Mesendoderm (in vitro differentiated cells): ENCODE measurements at regions not wholly inside any gene's neighbourhood (a gene's known extent, or its start where the extent isn't known, plus 50 kb on each side); places are given as distances from the start of the nearest gene placed in this dataset.

Experiments
- DNase-seq: peaks from one replicate; pipeline ENCODE4 v3.0.0; 2013
- H2AK5ac ChIP-seq: 2 replicates; pipeline ENCODE4 v1.6.1; 2013; ENCODE audit warnings: low read length, inconsistent platforms
- H2BK120ac ChIP-seq: 2 replicates; pipeline ENCODE4 v1.6.1; 2013; ENCODE audit warnings: low read depth, mild to moderate bottlenecking, low read length, moderate library complexity, mixed read lengths
- H2BK15ac ChIP-seq: replicated peaks from 2 replicates; pipeline ENCODE4 v1.6.1; 2013; ENCODE audit warnings: low read depth, mild to moderate bottlenecking, moderate library complexity
- H2BK5ac ChIP-seq: 2 replicates; pipeline ENCODE4 v1.6.1; 2013; ENCODE audit warnings: low read length, inconsistent platforms
- H3K18ac ChIP-seq: 2 replicates; pipeline ENCODE4 v1.6.1; 2013; ENCODE audit warnings: mild to moderate bottlenecking, low read length, mixed read lengths
- H3K23ac ChIP-seq: one replicate; pipeline ENCODE4 v1.6.1; 2013; ENCODE audit warnings: low read length
- H3K27ac ChIP-seq: 2 replicates; pipeline ENCODE4 v1.5.1; 2013; ENCODE audit warnings: low read depth, mild to moderate bottlenecking, inconsistent platforms, low read length, moderate library complexity
- H3K27me3 ChIP-seq: 2 replicates; pipeline ENCODE4 v1.6.1; 2013; ENCODE audit warnings: low read length, control low read depth, mild to moderate bottlenecking, inconsistent platforms; ENCODE audit not compliant: insufficient read depth, poor library complexity
- H3K36me3 ChIP-seq: 2 replicates; pipeline ENCODE4 v1.6.1; 2013; ENCODE audit warnings: low read length, inconsistent platforms; ENCODE audit not compliant: control insufficient read depth, insufficient read depth
- H3K4ac ChIP-seq: one replicate; pipeline ENCODE4 v1.6.1; 2013; ENCODE audit warnings: low read depth, mild to moderate bottlenecking, low read length, moderate library complexity
- H3K4me1 ChIP-seq: 2 replicates; pipeline ENCODE4 v1.6.1; 2013; ENCODE audit warnings: low read depth, low read length, inconsistent platforms; ENCODE audit not compliant: control insufficient read depth
- H3K4me2 ChIP-seq: 2 replicates; pipeline ENCODE4 v1.6.1; 2013; ENCODE audit warnings: low read length
- H3K4me3 ChIP-seq: 2 replicates; pipeline ENCODE4 v1.5.1; 2013; ENCODE audit warnings: mild to moderate bottlenecking, low read length
- H3K56ac ChIP-seq: one replicate; pipeline ENCODE4 v1.6.1; 2013; ENCODE audit warnings: low read length
- H3K79me1 ChIP-seq: 2 replicates; pipeline ENCODE4 v1.6.1; 2013; ENCODE audit warnings: low read length, inconsistent platforms
- H3K79me2 ChIP-seq: 2 replicates; pipeline ENCODE4 v1.6.1; 2013; ENCODE audit warnings: mild to moderate bottlenecking, low read length; ENCODE audit not compliant: control insufficient read depth, insufficient read depth
- H3K9ac ChIP-seq: 2 replicates; pipeline ENCODE4 v1.6.1; 2013; ENCODE audit warnings: low read length, inconsistent platforms
- H4K5ac ChIP-seq: one replicate; pipeline ENCODE4 v1.6.1; 2013; ENCODE audit warnings: low read length
- H4K8ac ChIP-seq: one replicate; pipeline ENCODE4 v1.6.1; 2013; ENCODE audit warnings: low read depth, mild to moderate bottlenecking, control low read depth, low read length, moderate library complexity
- WGBS: extraction: QIAGEN DNeasy Blood & Tissue Kit; methylation state at CpG from one replicate; pipeline ENCODE4 v1.1.7; 2013; ENCODE audit warnings: low lambda C conversion rate, missing lambda C conversion rate; ENCODE audit not compliant: insufficient coverage; ENCODE audit errors: extremely low coverage; 5-methylcytosine and 5-hydroxymethylcytosine counted together

- Histone ChIP-seq H3K27ac (no peak overlapping the region), H3K27me3 (no peaks in the 10 kb centered on the region), H2BK5ac (no peak overlapping the region), H3K36me3 (no peaks in the 10 kb centered on the region), H4K8ac (no peak overlapping the region), H2BK120ac (no peak overlapping the region), H3K56ac (no peak overlapping the region), H3K23ac (no peak overlapping the region), H3K4me2 (no peak overlapping the region), H2BK15ac (no peak overlapping the region), H3K9ac (no peak overlapping the region), H2AK5ac (no peak overlapping the region), H3K79me1 (no peaks in the 10 kb centered on the region), H4K5ac (no peak overlapping the region), H3K4me3 (no peak overlapping the region), H3K4me1 (no peaks in the 10 kb centered on the region), H3K4ac (no peak overlapping the region), H3K79me2 (no peaks in the 10 kb centered on the region), H3K18ac (no peak overlapping the region)
- DNase-seq, result no peak
- no CpG with 5 or more reads among the region's 16 CpGs for WGBS
Observed at GRCh38 chr2:15782009-15782751, 158.2 kb upstream of the MYCN start.

GRCh38 chr2:15782769-15783294, 157.5 kb upstream of the MYCN start:
- H3K4me1 ChIP-seq, result no peaks in the 10 kb centered on the region
- H3K4ac ChIP-seq, result no peak overlapping the region
- no peak overlapping the region for H3K27ac ChIP-seq
- no peak overlapping the region for H4K5ac ChIP-seq
- H2BK120ac ChIP-seq, result no peak overlapping the region
- H2BK15ac ChIP-seq, result no peak overlapping the region
- H3K9ac ChIP-seq, result no peak overlapping the region
- H2AK5ac ChIP-seq, result no peak overlapping the region
- H2BK5ac ChIP-seq, result no peak overlapping the region
- H3K36me3 ChIP-seq, result no peaks in the 10 kb centered on the region
- H4K8ac ChIP-seq, result no peak overlapping the region
- no peak overlapping the region for H3K4me3 ChIP-seq
- no peak overlapping the region for H3K4me2 ChIP-seq
- WGBS, result no CpG with 5 or more reads among the region's 7 CpGs
- H3K79me1 ChIP-seq, result no peaks in the 10 kb centered on the region
- H3K27me3 ChIP-seq, result no peaks in the 10 kb centered on the region
- no peak overlapping the region for H3K23ac ChIP-seq
- H3K79me2 ChIP-seq, result no peaks in the 10 kb centered on the region
- H3K18ac ChIP-seq, result no peak overlapping the region
- no peak for DNase-seq
- H3K56ac ChIP-seq, result no peak overlapping the region

GRCh38 chr2:15783489-15783888, 156.9 kb upstream of the MYCN start:
- Histone ChIP-seq H4K8ac (no peak overlapping the region), H3K4me3 (no peak overlapping the region), H3K4me1 (no peaks in the 10 kb centered on the region), H2BK15ac (no peak overlapping the region), H3K27me3 (no peaks in the 10 kb centered on the region), H3K23ac (no peak overlapping the region), H3K4me2 (no peak overlapping the region), H2BK5ac (no peak overlapping the region), H3K4ac (no peak overlapping the region), H3K36me3 (no peaks in the 10 kb centered on the region), H2AK5ac (no peak overlapping the region), H2BK120ac (no peak overlapping the region), H3K9ac (no peak overlapping the region), H3K79me2 (no peaks in the 10 kb centered on the region), H3K18ac (no peak overlapping the region), H3K27ac (no peak overlapping the region), H3K79me1 (no peaks in the 10 kb centered on the region), H3K56ac (no peak overlapping the region), H4K5ac (no peak overlapping the region)
- WGBS, result no CpG with 5 or more reads among the region's 6 CpGs
- no peak for DNase-seq

GRCh38 chr2:15784106-15784885, 156.1 kb upstream of the MYCN start:
- Histone ChIP-seq H2BK5ac (no peak overlapping the region), H3K27ac (no peak overlapping the region), H3K9ac (no peak overlapping the region), H3K4me2 (no peak overlapping the region), H2BK15ac (no peak overlapping the region), H3K4me1 (no peaks in the 10 kb centered on the region), H3K79me1 (no peaks in the 10 kb centered on the region), H2AK5ac (no peak overlapping the region), H3K56ac (no peak overlapping the region), H4K8ac (no peak overlapping the region), H3K79me2 (no peaks in the 10 kb centered on the region), H2BK120ac (no peak overlapping the region), H3K36me3 (no peaks in the 10 kb centered on the region), H3K4me3 (no peak overlapping the region), H3K23ac (no peak overlapping the region), H3K4ac (no peak overlapping the region), H3K27me3 (no peaks in the 10 kb centered on the region), H4K5ac (no peak overlapping the region), H3K18ac (no peak overlapping the region)
- WGBS, result no CpG with 5 or more reads among the region's 13 CpGs
- DNase-seq, result no peak

- DNase-seq, result no peak
- Histone ChIP-seq H3K79me2 (no peaks in the 10 kb centered on the region), H2AK5ac (no peak overlapping the region), H4K8ac (no peak overlapping the region), H2BK120ac (no peak overlapping the region), H3K18ac (no peak overlapping the region), H2BK15ac (no peak overlapping the region), H3K36me3 (no peaks in the 10 kb centered on the region), H3K56ac (no peak overlapping the region), H3K4ac (no peak overlapping the region), H3K27ac (no peak overlapping the region), H2BK5ac (no peak overlapping the region), H3K23ac (no peak overlapping the region), H3K4me1 (no peaks in the 10 kb centered on the region), H3K27me3 (no peaks in the 10 kb centered on the region), H3K4me3 (no peak overlapping the region), H3K79me1 (no peaks in the 10 kb centered on the region), H4K5ac (no peak overlapping the region), H3K4me2 (no peak overlapping the region), H3K9ac (no peak overlapping the region)
- WGBS, result no CpG with 5 or more reads among the region's 21 CpGs
Observed at GRCh38 chr2:15784886-15785801, 155.2 kb upstream of the MYCN start.
